ENCODE measurements at regions not wholly inside any gene's neighbourhood (a gene's known extent, or its start where the extent isn't known, plus 50 kb on each side); places are given as distances from the start of the nearest gene placed in this dataset.

DNA sequence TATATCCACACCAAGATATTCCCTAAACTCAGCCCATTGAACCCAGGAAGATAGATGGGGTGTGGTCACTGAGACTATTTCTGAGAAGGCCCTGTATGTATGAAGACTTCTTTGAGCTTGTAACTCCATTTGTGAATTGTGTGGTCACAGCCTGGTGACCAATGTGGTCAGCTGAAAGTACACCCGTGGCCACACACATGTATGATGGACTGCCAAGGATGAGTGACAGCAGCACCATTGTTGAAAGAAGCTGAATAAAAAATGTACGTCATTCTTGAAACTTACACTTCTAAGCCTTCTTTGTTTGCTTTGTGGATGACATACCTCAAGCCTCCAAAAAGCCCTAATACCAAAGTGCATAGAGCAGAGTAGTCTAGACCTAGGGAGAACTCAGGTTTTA, 581.4 kb downstream of the RAB28 start (continued):
- TF ChIP-seq, protein P1, sequence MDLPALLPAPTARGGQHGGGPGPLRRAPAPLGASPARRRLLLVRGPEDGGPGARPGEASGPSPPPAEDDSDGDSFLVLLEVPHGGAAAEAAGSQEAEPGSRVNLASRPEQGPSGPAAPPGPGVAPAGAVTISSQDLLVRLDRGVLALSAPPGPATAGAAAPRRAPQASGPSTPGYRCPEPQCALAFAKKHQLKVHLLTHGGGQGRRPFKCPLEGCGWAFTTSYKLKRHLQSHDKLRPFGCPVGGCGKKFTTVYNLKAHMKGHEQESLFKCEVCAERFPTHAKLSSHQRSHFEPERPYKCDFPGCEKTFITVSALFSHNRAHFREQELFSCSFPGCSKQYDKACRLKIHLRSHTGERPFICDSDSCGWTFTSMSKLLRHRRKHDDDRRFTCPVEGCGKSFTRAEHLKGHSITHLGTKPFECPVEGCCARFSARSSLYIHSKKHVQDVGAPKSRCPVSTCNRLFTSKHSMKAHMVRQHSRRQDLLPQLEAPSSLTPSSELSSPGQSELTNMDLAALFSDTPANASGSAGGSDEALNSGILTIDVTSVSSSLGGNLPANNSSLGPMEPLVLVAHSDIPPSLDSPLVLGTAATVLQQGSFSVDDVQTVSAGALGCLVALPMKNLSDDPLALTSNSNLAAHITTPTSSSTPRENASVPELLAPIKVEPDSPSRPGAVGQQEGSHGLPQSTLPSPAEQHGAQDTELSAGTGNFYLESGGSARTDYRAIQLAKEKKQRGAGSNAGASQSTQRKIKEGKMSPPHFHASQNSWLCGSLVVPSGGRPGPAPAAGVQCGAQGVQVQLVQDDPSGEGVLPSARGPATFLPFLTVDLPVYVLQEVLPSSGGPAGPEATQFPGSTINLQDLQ (CRISPR knock-in tag; IDR thresholded peaks at IDR 0.05), result no peak
- TF ChIP-seq REXO4 (CRISPR knock-in tag; IDR thresholded peaks at IDR 0.05; ENCODE audit: borderline replicate concordance) (no peak), BHLHE40 (IDR thresholded peaks at IDR 0.05; ENCODE audit: low read length) (no peak), CREB1 (IDR thresholded peaks at IDR 0.05) (peak; percentile 50), CREB1 (CRISPR knock-in tag; IDR thresholded peaks at IDR 0.05) (no peak), ZNF138 (CRISPR knock-in tag; IDR thresholded peaks at IDR 0.05; ENCODE audit: low read depth) (no peak), NONO (IDR thresholded peaks at IDR 0.05) (no peak), NONO (CRISPR knock-in tag; conservative IDR thresholded peaks at IDR 0.05) (no peak), ISX (CRISPR knock-in tag; conservative IDR thresholded peaks at IDR 0.05) (no peak)
- TF ChIP-seq, protein P2, sequence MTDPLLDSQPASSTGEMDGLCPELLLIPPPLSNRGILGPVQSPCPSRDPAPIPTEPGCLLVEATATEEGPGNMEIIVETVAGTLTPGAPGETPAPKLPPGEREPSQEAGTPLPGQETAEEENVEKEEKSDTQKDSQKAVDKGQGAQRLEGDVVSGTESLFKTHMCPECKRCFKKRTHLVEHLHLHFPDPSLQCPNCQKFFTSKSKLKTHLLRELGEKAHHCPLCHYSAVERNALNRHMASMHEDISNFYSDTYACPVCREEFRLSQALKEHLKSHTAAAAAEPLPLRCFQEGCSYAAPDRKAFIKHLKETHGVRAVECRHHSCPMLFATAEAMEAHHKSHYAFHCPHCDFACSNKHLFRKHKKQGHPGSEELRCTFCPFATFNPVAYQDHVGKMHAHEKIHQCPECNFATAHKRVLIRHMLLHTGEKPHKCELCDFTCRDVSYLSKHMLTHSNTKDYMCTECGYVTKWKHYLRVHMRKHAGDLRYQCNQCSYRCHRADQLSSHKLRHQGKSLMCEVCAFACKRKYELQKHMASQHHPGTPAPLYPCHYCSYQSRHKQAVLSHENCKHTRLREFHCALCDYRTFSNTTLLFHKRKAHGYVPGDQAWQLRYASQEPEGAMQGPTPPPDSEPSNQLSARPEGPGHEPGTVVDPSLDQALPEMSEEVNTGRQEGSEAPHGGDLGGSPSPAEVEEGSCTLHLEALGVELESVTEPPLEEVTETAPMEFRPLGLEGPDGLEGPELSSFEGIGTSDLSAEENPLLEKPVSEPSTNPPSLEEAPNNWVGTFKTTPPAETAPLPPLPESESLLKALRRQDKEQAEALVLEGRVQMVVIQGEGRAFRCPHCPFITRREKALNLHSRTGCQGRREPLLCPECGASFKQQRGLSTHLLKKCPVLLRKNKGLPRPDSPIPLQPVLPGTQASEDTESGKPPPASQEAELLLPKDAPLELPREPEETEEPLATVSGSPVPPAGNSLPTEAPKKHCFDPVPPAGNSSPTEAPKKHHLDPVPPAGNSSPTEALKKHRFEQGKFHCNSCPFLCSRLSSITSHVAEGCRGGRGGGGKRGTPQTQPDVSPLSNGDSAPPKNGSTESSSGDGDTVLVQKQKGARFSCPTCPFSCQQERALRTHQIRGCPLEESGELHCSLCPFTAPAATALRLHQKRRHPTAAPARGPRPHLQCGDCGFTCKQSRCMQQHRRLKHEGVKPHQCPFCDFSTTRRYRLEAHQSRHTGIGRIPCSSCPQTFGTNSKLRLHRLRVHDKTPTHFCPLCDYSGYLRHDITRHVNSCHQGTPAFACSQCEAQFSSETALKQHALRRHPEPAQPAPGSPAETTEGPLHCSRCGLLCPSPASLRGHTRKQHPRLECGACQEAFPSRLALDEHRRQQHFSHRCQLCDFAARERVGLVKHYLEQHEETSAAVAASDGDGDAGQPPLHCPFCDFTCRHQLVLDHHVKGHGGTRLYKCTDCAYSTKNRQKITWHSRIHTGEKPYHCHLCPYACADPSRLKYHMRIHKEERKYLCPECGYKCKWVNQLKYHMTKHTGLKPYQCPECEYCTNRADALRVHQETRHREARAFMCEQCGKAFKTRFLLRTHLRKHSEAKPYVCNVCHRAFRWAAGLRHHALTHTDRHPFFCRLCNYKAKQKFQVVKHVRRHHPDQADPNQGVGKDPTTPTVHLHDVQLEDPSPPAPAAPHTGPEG (CRISPR knock-in tag; IDR thresholded peaks at IDR 0.05), result no peak
- TF ChIP-seq, protein P3, sequence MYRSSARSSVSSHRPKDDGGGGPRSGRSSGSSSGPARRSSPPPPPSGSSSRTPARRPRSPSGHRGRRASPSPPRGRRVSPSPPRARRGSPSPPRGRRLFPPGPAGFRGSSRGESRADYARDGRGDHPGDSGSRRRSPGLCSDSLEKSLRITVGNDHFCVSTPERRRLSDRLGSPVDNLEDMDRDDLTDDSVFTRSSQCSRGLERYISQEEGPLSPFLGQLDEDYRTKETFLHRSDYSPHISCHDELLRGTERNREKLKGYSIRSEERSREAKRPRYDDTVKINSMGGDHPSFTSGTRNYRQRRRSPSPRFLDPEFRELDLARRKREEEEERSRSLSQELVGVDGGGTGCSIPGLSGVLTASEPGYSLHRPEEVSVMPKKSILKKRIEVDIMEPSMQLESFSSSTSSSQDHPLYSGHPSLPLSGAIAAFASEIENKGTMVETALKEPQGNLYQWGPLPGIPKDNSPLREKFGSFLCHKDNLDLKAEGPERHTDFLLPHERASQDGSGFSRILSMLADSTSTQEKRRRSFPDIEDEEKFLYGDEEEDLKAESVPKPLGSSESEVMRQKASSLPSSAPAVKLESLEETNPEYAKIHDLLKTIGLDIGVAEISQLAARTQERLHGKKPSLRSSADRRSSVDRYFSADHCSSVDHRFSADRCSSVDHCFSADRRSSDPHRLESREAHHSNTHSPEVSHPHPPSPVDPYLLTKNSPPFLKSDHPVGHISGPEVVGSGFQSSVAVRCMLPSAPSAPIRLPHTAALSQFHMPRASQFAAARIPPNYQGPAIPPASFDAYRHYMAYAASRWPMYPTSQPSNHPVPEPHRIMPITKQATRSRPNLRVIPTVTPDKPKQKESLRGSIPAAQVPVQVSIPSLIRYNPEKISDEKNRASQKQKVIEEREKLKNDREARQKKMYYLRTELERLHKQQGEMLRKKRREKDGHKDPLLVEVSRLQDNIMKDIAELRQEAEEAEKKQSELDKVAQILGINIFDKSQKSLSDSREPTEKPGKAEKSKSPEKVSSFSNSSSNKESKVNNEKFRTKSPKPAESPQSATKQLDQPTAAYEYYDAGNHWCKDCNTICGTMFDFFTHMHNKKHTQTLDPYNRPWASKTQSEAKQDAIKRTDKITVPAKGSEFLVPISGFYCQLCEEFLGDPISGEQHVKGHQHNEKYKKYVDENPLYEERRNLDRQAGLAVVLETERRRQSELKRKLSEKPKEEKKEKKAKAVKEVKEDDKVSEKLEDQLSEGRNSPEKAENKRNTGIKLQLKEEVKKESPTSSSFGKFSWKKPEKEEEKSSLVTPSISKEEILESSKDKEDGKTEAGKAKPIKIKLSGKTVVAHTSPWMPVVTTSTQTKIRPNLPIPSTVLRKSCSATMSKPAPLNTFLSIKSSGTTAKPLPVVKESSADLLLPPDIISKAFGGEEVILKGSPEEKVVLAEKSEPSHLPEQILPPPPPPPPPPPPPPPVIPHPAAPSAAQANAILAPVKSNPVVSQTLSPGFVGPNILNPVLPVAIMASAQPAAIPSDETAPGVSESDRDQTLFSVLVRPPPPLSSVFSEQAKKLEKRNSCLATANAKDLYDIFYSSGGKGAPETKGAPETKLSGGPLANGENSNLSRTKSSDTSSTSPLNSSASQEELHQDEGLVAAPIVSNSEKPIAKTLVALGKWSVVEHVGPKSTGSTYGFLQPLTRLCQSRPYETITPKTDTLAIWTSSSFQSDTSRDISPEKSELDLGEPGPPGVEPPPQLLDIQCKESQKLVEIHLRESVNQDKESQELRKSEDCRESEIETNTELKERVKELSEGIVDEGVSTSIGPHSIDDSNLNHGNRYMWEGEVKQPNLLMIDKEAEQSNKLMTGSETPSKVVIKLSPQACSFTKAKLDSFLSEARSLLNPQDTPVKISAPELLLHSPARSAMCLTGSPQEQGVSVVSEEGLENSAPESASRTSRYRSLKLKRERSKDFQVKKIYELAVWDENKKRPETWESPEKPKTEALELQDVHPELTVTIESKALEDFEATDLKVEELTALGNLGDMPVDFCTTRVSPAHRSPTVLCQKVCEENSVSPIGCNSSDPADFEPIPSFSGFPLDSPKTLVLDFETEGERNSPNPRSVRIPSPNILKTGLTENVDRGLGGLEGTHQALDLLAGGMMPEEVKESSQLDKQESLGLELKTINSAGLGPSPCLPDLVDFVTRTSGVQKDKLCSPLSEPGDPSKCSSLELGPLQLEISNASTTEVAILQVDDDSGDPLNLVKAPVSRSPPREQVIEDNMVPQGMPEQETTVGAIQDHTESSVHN (CRISPR knock-in tag; IDR thresholded peaks at IDR 0.05), result no peak
- TF ChIP-seq, protein P4, sequence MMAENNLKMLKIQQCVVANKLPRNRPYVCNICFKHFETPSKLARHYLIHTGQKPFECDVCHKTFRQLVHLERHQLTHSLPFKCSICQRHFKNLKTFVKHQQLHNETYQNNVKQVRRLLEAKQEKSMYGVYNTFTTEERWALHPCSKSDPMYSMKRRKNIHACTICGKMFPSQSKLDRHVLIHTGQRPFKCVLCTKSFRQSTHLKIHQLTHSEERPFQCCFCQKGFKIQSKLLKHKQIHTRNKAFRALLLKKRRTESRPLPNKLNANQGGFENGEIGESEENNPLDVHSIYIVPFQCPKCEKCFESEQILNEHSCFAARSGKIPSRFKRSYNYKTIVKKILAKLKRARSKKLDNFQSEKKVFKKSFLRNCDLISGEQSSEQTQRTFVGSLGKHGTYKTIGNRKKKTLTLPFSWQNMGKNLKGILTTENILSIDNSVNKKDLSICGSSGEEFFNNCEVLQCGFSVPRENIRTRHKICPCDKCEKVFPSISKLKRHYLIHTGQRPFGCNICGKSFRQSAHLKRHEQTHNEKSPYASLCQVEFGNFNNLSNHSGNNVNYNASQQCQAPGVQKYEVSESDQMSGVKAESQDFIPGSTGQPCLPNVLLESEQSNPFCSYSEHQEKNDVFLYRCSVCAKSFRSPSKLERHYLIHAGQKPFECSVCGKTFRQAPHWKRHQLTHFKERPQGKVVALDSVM (CRISPR knock-in tag; IDR thresholded peaks at IDR 0.05), result no peak

Measured in HepG2 (cell line).